NCI-H2107 treated with DMSO at 0.1 percent for 48 hours (cell line): ENCODE measurements at regions not wholly inside any gene's neighbourhood (a gene's known extent, or its start where the extent isn't known, plus 50 kb on each side); places are given as distances from the start of the nearest gene placed in this dataset.
A peak's percentile ranks its signal among the peaks of the same experiment; 100 is the strongest.
"Not testable (repeated sequence)": the region's sequence is repeated elsewhere in the genome, so short reads cannot be mapped to it uniquely, and the experiment has no call there.

Experiments
- DNase-seq: peaks from one replicate; lab custom pipeline; 2025; ENCODE audit not compliant: unreplicated experiment; lab: John Stamatoyannopoulos, UW

- peak; percentile 83 for DNase-seq
These were observed 250.5 kb upstream of the ATP5MC3 start for GRCh38 chr2:175432021-175432420.

GRCh38 chr2:175431101-175431946 is 249.8 kb upstream of the ATP5MC3 start:
- no peak for DNase-seq

GRCh38 chr2:175430236-175430635 is 248.7 kb upstream of the ATP5MC3 start:
- DNase-seq = no peak

GRCh38 chr2:175418224-175418835 is 236.8 kb upstream of the ATP5MC3 start:
- no peak for DNase-seq

- DNase-seq = peak; percentile 25
These were observed 233.5 kb upstream of the ATP5MC3 start for GRCh38 chr2:175414882-175415487.

GRCh38 chr2:175414191-175414881 is 232.8 kb upstream of the ATP5MC3 start:
- no peak for DNase-seq

- DNase-seq = not testable (repeated sequence)
These were observed 229.4 kb upstream of the ATP5MC3 start for GRCh38 chr2:175410941-175411340.

- no peak for DNase-seq
These were observed 223.3 kb upstream of the ATP5MC3 start for GRCh38 chr2:175404839-175405238.

GRCh38 chr2:175403599-175404221 is 222.2 kb upstream of the ATP5MC3 start:
- no peak for DNase-seq

GRCh38 chr2:175402571-175402970 is 221.1 kb upstream of the ATP5MC3 start:
- DNase-seq = no peak

- DNase-seq = no peak
These were observed 220.5 kb upstream of the ATP5MC3 start for GRCh38 chr2:175401956-175402469.

- DNase-seq = no peak
These were observed 219.5 kb upstream of the ATP5MC3 start for GRCh38 chr2:175400975-175401374.

GRCh38 chr2:175399326-175399725 is 217.8 kb upstream of the ATP5MC3 start:
- DNase-seq = no peak

GRCh38 chr2:175398848-175399247 is 217.3 kb upstream of the ATP5MC3 start:
- DNase-seq = no peak

- no peak for DNase-seq
These were observed 215.2 kb upstream of the ATP5MC3 start for GRCh38 chr2:175396696-175397095.

GRCh38 chr2:175393851-175394250 is 212.3 kb upstream of the ATP5MC3 start:
- no peak for DNase-seq

- DNase-seq = no peak
These were observed 201.8 kb upstream of the ATP5MC3 start for GRCh38 chr2:175383286-175383685.

GRCh38 chr2:175373729-175374128 is 192.2 kb upstream of the ATP5MC3 start:
- DNase-seq = no peak

- DNase-seq = no peak
These were observed 191.5 kb upstream of the ATP5MC3 start for GRCh38 chr2:175372704-175373701.

- DNase-seq = no peak
These were observed 189.9 kb upstream of the ATP5MC3 start for GRCh38 chr2:175371378-175371777.
